Spleen (tissue), 11 donors: ENCODE measurements at regions not wholly inside any gene's neighbourhood (a gene's known extent, or its start where the extent isn't known, plus 50 kb on each side); places are given as distances from the start of the nearest gene placed in this dataset.

ENCODE experiments used
- DNase-seq: peaks from one replicate; pipeline ENCODE4 v3.0.0-alpha.2; 2020
- H3K27ac ChIP-seq, 8 donors: fragments of 200-600 bp; sonication (generic) in 7 of 8; 1 replicate in 4 of 8; 2 replicates in 4 of 8; pipeline versions ENCODE4 v1.5.0 to v1.8.0; 2016 to 2021; ENCODE audit warnings: inconsistent platforms in 4 of 8, mild to moderate bottlenecking in 4 of 8, moderate library complexity in 1 of 8
- H3K27me3 ChIP-seq, 7 donors: fragments of 200-600 bp; sonication (generic) in 6 of 7; replicated peaks in 1 of 7; 1 replicate in 4 of 7; 2 replicates in 3 of 7; pipeline versions ENCODE4 v1.5.0 to v1.8.0; 2016 to 2021; ENCODE audit warnings: inconsistent platforms in 3 of 7, mild to moderate bottlenecking in 1 of 7
- H3K36me3 ChIP-seq, 6 donors: fragments of 200-600 bp; sonication (generic) in 5 of 6; 1 replicate in 4 of 6; 2 replicates in 2 of 6; pipeline versions ENCODE4 v1.5.0 to v1.8.0; 2016 to 2021; ENCODE audit warnings: inconsistent platforms in 2 of 6
- H3K4me1 ChIP-seq, 6 donors: fragments of 200-600 bp; sonication (generic) in 5 of 6; 1 replicate in 3 of 6; 2 replicates in 3 of 6; pipeline versions ENCODE4 v1.5.0 to v1.8.0; 2016 to 2021; ENCODE audit warnings: inconsistent platforms in 3 of 6
- H3K4me3 ChIP-seq, 8 donors: fragments of 200-600 bp; sonication (generic) in 7 of 8; 1 replicate in 4 of 8; 2 replicates in 4 of 8; pipeline versions ENCODE4 v1.5.0 to v1.8.0; 2016 to 2021; ENCODE audit warnings: inconsistent platforms in 4 of 8, mild to moderate bottlenecking in 4 of 8, moderate library complexity in 2 of 8
- H3K9me3 ChIP-seq, 8 donors: fragments of 200-600 bp; sonication (generic) in 7 of 8; 1 replicate in 4 of 8; 2 replicates in 4 of 8; pipeline versions ENCODE4 v1.5.0 to v1.8.0; 2016 to 2021; ENCODE audit warnings: inconsistent platforms in 4 of 8
- CTCF ChIP-seq, 11 experiments: fragments of 200-600 bp in 7 of 11; fragments of 450-650 bp in 4 of 11; sonication (generic) in 4 of 11; IDR thresholded peaks in 8 of 11; conservative IDR thresholded peaks in 3 of 11; 1 replicate in 7 of 11; 2 replicates in 4 of 11; pipeline versions ENCODE4 v1.4.0 to v1.8.0; 2016 to 2021; ENCODE audit warnings: antibody characterized with exemption in 11 of 11, inconsistent platforms in 4 of 11, mild to moderate bottlenecking in 1 of 11
- POLR2A ChIP-seq, 3 donors: fragments of 450-650 bp; IDR thresholded peaks; one replicate each; pipeline ENCODE4 v1.5.1; 2017; ENCODE audit warnings: antibody characterized with exemption in 3 of 3, mild to moderate bottlenecking in 1 of 3
- POLR2AphosphoS5 ChIP-seq, 3 donors: sonication (generic); formaldehyde crosslinking; IDR thresholded peaks; one replicate each; pipeline ENCODE4 v1.5.1; 2017; ENCODE audit warnings: antibody characterized with exemption in 3 of 3
- WGBS, 5 donors: extraction: QIAGEN DNeasy Blood & Tissue Kit in 3 of 5; methylation state at CpG; one replicate each; pipeline versions ENCODE4 v1.1.5 to v1.1.7; 2013 to 2018; 5-methylcytosine and 5-hydroxymethylcytosine counted together
- intact Hi-C: fragments of 100-400 bp; cut with DNase I; formaldehyde crosslinking; loops from one replicate; pipeline ENCODE4 v1.15.0; 2023; ENCODE audit warnings: low total_unique reads
- donor health status: healthy with polysubstance abuse.
- donor health status: DM: no; HTN: no; CAD: no; lungs with moderate emphysema.
- donor health status: DM: no; HTN: no; CAD: no.
- donor health status: Bipolar disorder and iron deficiency.
- donor health status: healthy.
- donor health status: DM: no; HTN: no; CAD: no.
- donor health status: DM: yes; HTN: yes; CAD: no.

GRCh38 chr3:72242326-72242725 is 457.4 kb upstream of the PROK2 start:
- Histone ChIP-seq H3K36me3 (no peaks in the 10 kb centered on the region), H3K9me3 (no peaks in the 10 kb centered on the region), H3K27me3 (peaks cover 0 to 3% (median 0%) of the 10 kb centered on the region in 7 donors), H3K4me3 (no peak overlapping the region), H3K4me1 (peaks cover 5 to 25% (median 15%) of the 10 kb centered on the region in 6 donors), H3K27ac (no peak overlapping the region)
- WGBS, 5 donors = 83 to 92% (median 85%) methylated on average over 2 of the region's 2 CpGs
- DNase-seq = no peak
- intact Hi-C loops = no loop called here
- TF ChIP-seq POLR2AphosphoS5 (IDR thresholded peaks at IDR 0.05) (no peak), POLR2A (IDR thresholded peaks at IDR 0.05) (no peak), CTCF (IDR thresholded peaks at IDR 0.05 in 8 of 11, conservative IDR thresholded peaks at IDR 0.05 in 3 of 11) (no peak)

GRCh38 chr3:72241525-72241924 is 456.6 kb upstream of the PROK2 start:
- H3K27ac ChIP-seq = no peak overlapping the region
- peaks cover 0 to 3% (median 0%) of the 10 kb centered on the region in 7 donors for H3K27me3 ChIP-seq
- DNase-seq = no peak
- H3K4me1 ChIP-seq = peaks cover 5 to 25% (median 15%) of the 10 kb centered on the region in 6 donors
- WGBS, 5 donors = 50 to 75% (median 72%) methylated on average over 1 of the region's 1 CpG
- H3K36me3 ChIP-seq = no peaks in the 10 kb centered on the region
- intact Hi-C loops = no loop called here
- no peak overlapping the region for H3K4me3 ChIP-seq
- no peaks in the 10 kb centered on the region for H3K9me3 ChIP-seq
- no peak for TF ChIP-seq POLR2AphosphoS5 (IDR thresholded peaks at IDR 0.05)
- TF ChIP-seq CTCF (IDR thresholded peaks at IDR 0.05 in 8 of 11, conservative IDR thresholded peaks at IDR 0.05 in 3 of 11) = no peak
- TF ChIP-seq POLR2A (IDR thresholded peaks at IDR 0.05) = no peak

GRCh38 chr3:72240531-72240930 is 455.6 kb upstream of the PROK2 start:
- 76 to 88% (median 83%) methylated on average over 4 of the region's 4 CpGs for WGBS, 5 donors
- no peak for DNase-seq
- intact Hi-C loops = no loop called here
- Histone ChIP-seq H3K36me3 (no peaks in the 10 kb centered on the region), H3K4me1 (peaks cover 4 to 24% (median 12%) of the 10 kb centered on the region in 6 donors), H3K9me3 (no peaks in the 10 kb centered on the region), H3K4me3 (no peak overlapping the region), H3K27ac (no peak overlapping the region), H3K27me3 (peaks cover 0 to 3% (median 0%) of the 10 kb centered on the region in 7 donors)
- TF ChIP-seq POLR2AphosphoS5 (IDR thresholded peaks at IDR 0.05) (no peak), CTCF (IDR thresholded peaks at IDR 0.05 in 8 of 11, conservative IDR thresholded peaks at IDR 0.05 in 3 of 11) (no peak), POLR2A (IDR thresholded peaks at IDR 0.05) (no peak)

- no peak overlapping the region for H3K27ac ChIP-seq
- H3K4me1 ChIP-seq = peaks cover 0 to 11% (median 0%) of the 10 kb centered on the region in 6 donors
- H3K9me3 ChIP-seq = no peaks in the 10 kb centered on the region
- no peak for TF ChIP-seq POLR2AphosphoS5 (IDR thresholded peaks at IDR 0.05)
- TF ChIP-seq CTCF (IDR thresholded peaks at IDR 0.05 in 8 of 11, conservative IDR thresholded peaks at IDR 0.05 in 3 of 11) = no peak
- TF ChIP-seq POLR2A (IDR thresholded peaks at IDR 0.05) = no peak
- H3K36me3 ChIP-seq = no peaks in the 10 kb centered on the region
- 76 to 83% (median 79%) methylated on average over 3 of the region's 3 CpGs for WGBS, 5 donors
- no peak for DNase-seq
- intact Hi-C loops = no loop called here
- H3K4me3 ChIP-seq = no peak overlapping the region
- H3K27me3 ChIP-seq = no peaks in the 10 kb centered on the region
Observed at GRCh38 chr3:72238801-72239200, 453.9 kb upstream of the PROK2 start.
